AG09319 (cell line): ENCODE measurements at regions not wholly inside any gene's neighbourhood (a gene's known extent, or its start where the extent isn't known, plus 50 kb on each side); places are given as distances from the start of the nearest gene placed in this dataset.

Experiments
- DNase-seq: peaks from one replicate; pipeline ENCODE4 v3.0.0-alpha.2; 2010; ENCODE audit warnings: low read depth; ENCODE audit errors: extremely low read depth
- TF ChIP-seq, protein P1 (sequence below): IDR thresholded peaks from 2 replicates; pipeline ENCODE4 v1.5.1; 2011; ENCODE audit warnings: low read depth, mild to moderate bottlenecking, inconsistent platforms, low read length, moderate library complexity

DNA sequence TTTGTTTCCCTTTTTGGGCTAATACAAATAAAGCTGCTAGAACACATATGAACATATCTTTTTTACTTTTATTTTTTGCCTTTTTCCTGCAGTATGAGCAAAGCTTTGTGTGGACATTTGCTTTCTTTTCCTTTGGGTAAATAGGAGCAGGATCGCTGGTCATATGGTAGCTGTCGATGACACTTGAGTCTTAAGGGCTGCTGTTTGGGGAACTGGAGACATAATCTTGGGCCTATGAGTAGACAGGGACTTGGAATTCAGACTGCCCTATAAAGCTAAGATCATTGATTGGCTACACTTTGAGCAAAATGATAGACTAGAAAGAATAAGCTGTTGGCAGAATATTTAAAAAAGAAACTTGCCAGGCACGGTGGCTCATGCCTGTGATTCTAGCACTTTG is 60.9 kb upstream of the ABL1 start:
- no peak for DNase-seq
- TF ChIP-seq, protein P1, sequence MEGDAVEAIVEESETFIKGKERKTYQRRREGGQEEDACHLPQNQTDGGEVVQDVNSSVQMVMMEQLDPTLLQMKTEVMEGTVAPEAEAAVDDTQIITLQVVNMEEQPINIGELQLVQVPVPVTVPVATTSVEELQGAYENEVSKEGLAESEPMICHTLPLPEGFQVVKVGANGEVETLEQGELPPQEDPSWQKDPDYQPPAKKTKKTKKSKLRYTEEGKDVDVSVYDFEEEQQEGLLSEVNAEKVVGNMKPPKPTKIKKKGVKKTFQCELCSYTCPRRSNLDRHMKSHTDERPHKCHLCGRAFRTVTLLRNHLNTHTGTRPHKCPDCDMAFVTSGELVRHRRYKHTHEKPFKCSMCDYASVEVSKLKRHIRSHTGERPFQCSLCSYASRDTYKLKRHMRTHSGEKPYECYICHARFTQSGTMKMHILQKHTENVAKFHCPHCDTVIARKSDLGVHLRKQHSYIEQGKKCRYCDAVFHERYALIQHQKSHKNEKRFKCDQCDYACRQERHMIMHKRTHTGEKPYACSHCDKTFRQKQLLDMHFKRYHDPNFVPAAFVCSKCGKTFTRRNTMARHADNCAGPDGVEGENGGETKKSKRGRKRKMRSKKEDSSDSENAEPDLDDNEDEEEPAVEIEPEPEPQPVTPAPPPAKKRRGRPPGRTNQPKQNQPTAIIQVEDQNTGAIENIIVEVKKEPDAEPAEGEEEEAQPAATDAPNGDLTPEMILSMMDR, result no peak

DNA sequence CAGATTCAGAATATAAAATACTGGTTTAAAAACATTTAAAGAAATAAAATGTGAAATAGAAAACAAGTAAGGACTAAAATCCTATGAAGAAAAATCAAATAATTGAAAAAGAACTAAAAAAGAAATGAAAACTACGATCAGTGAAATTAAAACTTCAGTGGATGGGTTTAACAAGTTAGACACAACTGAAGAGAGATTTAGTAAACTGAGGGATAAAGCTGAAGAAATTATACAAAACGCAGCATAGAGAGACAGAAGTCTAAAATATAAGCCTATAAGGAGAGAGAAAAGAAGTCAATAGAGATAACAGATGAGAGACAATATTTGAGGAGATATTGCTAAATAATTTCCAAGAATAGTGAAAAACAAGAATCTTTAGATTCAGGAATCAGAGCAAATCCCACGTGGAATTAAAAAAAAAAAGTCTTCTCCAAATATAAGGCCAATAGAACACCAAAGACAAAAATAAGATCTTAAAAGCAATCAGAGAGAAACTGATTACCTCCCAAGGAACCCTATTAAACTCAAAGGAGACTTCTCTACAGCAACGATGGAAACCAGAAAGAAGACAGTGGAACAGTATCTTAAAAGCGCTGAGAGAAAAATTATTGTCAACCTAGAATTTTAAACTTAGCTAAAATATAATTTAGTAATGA is 59.6 kb upstream of the ABL1 start:
- TF ChIP-seq, protein P1, result no peak
- no peak for DNase-seq

DNA sequence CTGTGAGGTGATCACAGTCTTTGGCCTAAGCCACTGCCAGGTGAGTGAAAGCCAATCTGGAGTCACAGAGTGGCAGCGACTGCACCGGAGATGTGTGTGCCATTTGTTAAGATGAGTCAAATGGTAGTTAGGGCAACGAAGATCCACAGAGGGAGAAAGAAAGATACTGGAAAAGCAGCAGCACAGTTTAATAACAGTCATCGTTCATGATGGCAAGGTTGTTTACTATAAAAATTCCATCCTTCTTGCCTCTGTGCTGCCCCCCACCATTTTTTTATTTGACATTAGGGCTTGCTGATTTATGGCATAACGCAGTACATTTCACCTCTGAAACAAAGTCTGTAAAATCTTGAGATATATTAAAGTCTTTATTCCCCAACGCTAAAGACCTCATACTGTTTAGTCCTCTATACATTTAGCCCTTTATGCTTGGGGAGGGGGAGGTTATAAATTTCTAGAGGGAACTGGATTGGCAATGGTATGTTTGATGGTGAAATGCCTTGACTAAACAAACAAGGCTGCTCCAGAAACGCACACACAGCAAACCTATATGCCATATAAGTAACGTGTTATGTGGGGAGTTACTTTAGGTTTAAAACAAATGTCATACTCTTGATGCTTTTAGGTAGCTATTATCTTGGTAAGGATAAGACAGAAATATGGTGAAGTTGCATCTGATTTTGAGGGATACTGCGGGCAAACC is 55.8 kb upstream of the ABL1 start:
- no peak for DNase-seq
- TF ChIP-seq, protein P1, result no peak

DNA sequence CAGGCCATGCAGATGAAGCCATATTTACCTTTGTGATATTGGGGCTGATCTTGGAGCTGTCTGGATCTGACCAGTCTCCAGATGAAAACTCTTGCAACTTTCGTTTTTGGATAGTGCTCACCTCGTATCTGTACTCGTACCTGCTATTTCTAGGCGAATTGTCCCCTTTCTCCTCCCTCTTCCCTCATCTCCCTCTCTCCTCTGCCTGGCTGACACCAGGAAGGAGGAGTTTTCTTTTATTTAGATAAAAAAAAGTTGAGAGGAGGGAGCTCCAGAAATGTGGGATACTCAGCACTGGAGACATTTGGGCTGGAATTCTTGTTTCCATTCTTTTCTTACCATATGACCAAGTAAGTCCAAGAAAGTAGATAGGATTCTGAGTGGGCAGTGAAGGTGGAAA is 54.6 kb upstream of the ABL1 start:
- TF ChIP-seq, protein P1, result no peak
- DNase-seq, result no peak

DNA sequence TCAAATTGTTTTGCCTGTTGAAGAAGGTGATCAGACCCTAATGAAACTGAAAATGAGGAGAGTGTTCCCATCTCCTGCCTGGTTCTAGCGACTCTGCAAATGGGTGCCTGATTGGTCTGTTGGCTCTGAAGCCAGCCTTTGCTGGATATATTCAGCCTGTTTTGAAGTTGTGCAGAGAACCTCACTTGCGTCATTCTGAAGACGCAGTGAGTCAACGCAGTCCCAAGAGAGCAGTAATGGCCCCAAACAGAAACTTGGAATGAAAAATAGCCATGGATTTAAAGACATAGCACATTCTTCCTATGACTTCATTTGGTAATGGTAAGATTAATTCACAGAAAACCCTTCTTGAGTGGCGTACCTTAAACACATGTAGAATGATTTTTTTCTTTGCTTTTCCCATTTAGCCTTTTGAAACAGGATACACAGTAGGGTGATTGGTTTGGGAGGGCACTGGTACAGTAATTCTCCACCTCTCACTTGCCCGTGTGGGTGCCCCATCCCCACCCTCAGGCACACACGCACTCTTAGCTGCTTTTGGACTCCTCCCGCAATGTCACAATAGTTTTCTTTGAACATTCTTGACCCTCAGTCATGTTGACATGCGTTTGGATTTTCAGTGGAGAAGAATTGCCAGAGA is 54.1 kb upstream of the ABL1 start:
- peak; percentile 87 for DNase-seq
- TF ChIP-seq, protein P1, result no peak

DNA sequence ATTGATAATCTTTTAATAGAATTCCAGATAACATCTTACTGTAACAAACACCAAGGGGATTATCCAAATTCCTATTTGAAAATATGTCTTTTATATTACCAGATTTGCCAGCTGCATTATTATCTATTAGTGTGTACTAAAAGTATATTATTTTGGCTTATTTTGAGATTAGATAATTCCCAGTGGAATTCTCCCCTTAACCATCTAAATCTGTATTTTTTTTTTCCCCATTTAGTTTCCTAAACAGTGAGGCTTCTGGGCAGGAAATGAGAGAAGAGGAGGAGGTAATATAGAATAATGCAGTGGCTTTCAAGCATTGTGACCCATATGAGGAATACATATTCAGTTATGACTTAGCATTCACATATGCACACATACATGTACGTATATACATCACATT is 53.5 kb upstream of the ABL1 start:
- TF ChIP-seq, protein P1, result no peak
- DNase-seq, result no peak

DNA sequence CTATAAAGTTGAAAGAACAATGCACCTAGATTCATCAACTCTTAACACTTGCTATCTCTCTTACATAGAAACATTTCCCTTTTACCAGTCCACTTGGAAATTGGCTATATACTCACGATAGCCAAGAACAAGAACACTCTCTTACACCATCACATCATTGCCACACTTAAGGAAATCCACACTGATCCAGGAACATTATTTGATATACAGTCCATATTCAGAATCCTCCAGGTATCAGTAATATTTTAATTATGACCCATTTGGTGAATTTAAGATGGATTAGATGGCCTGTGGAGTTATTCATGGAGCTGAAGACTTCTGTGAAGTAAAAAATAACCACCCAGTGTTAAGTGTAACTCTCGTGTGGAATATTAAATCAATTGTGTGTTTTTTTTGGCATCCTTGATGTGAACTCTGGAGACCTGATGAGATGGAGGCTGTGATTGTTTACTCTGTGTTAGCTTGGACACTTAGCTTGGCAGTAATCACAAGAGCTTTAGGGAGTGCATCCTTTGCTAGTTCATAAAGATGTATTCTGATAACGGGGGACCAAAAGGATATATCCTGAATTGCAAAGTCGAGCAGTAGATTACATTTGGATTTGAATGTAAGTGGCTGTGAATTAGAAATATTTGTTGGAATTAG is 52.0 kb upstream of the ABL1 start:
- DNase-seq, result no peak
- TF ChIP-seq, protein P1, result no peak
